NCI-H748 (cell line): ENCODE measurements at regions not wholly inside any gene's neighbourhood (a gene's known extent, or its start where the extent isn't known, plus 50 kb on each side); places are given as distances from the start of the nearest gene placed in this dataset.

ENCODE experiments used
- DNase-seq: peaks from one replicate; lab custom pipeline; 2025; ENCODE audit not compliant: unreplicated experiment; lab: John Stamatoyannopoulos, UW

GRCh38 chr7:125678771-125679170, 749.1 kb upstream of the POT1 start:
- no peak for DNase-seq

- DNase-seq = no peak
Observed at GRCh38 chr7:125675640-125676039, 746.0 kb upstream of the POT1 start.

- DNase-seq = no peak
Observed at GRCh38 chr7:125675169-125675568, 745.5 kb upstream of the POT1 start.

GRCh38 chr7:125670926-125671572, 741.4 kb upstream of the POT1 start:
- peak; percentile 34 for DNase-seq

- no peak for DNase-seq
Observed at GRCh38 chr7:125668321-125668993, 738.8 kb upstream of the POT1 start.

- no peak for DNase-seq
Observed at GRCh38 chr7:125664625-125665024, 735.0 kb upstream of the POT1 start.

- DNase-seq = peak; percentile 15
Observed at GRCh38 chr7:125663961-125664360, 734.3 kb upstream of the POT1 start.

- DNase-seq = no peak
Observed at GRCh38 chr7:125661677-125662076, 732.1 kb upstream of the POT1 start.

- DNase-seq = no peak
Observed at GRCh38 chr7:125661006-125661405, 731.4 kb upstream of the POT1 start.

GRCh38 chr7:125654076-125654475, 724.5 kb upstream of the POT1 start:
- DNase-seq = no peak

GRCh38 chr7:125651823-125652528, 722.4 kb upstream of the POT1 start:
- DNase-seq = no peak

GRCh38 chr7:125648543-125648942, 718.9 kb upstream of the POT1 start:
- no peak for DNase-seq

- no peak for DNase-seq
Observed at GRCh38 chr7:125645770-125646169, 716.1 kb upstream of the POT1 start.

- peak; percentile 63 for DNase-seq
Observed at GRCh38 chr7:125644109-125644508, 714.5 kb upstream of the POT1 start.

- DNase-seq = no peak
Observed at GRCh38 chr7:125643302-125643701, 713.7 kb upstream of the POT1 start.

- no peak for DNase-seq
Observed at GRCh38 chr7:125641884-125642283, 712.3 kb upstream of the POT1 start.

- DNase-seq = no peak
Observed at GRCh38 chr7:125636320-125636962, 706.8 kb upstream of the POT1 start.

GRCh38 chr7:125618516-125618915, 688.9 kb upstream of the POT1 start:
- DNase-seq = no peak

GRCh38 chr7:125611582-125611981, 682.0 kb upstream of the POT1 start:
- no peak for DNase-seq

GRCh38 chr7:125606671-125607070, 677.0 kb upstream of the POT1 start:
- DNase-seq = no peak

GRCh38 chr7:125605241-125605640, 675.6 kb upstream of the POT1 start:
- no peak for DNase-seq

- no peak for DNase-seq
Observed at GRCh38 chr7:125602441-125602840, 672.8 kb upstream of the POT1 start.
